Neural cell (in vitro differentiated cells): ENCODE measurements at regions not wholly inside any gene's neighbourhood (a gene's known extent, or its start where the extent isn't known, plus 50 kb on each side); places are given as distances from the start of the nearest gene placed in this dataset.

Experiments
- H2AFZ ChIP-seq: fragments of 200-600, 300-800 bp; sonication (generic), shearing (Covaris generic); 2 replicates; pipeline ENCODE4 v1.6.0; 2014; ENCODE audit warnings: low read depth, mild to moderate bottlenecking, antibody characterized with exemption, low read length, moderate library complexity
- H3F3A ChIP-seq: fragments of 200-600 bp; shearing (Covaris generic); 2 replicates; pipeline ENCODE4 v1.6.1; 2016; ENCODE audit warnings: mild to moderate bottlenecking, moderate library complexity, mixed read lengths, antibody characterized with exemption, low read length; ENCODE audit not compliant: insufficient read depth, poor library complexity, severe bottlenecking
- H3K27ac ChIP-seq: fragments of 200-600, 300-800 bp; sonication (generic), shearing (Covaris generic); 2 replicates; pipeline ENCODE4 v1.5.1; 2014; ENCODE audit warnings: mild to moderate bottlenecking, low read length, moderate library complexity
- H3K27me3 ChIP-seq: fragments of 300-800, 200-600 bp; sonication (generic), shearing (Covaris generic); 2 replicates; pipeline ENCODE4 v1.6.0; 2014; ENCODE audit warnings: mild to moderate bottlenecking, low read depth, low read length, moderate library complexity; ENCODE audit not compliant: insufficient read depth
- H3K36me3 ChIP-seq: fragments of 300-800, 200-600 bp; sonication (generic), shearing (Covaris generic); 2 replicates; pipeline ENCODE4 v1.5.1; 2014; ENCODE audit warnings: mild to moderate bottlenecking, antibody characterized with exemption, low read length, moderate library complexity; ENCODE audit not compliant: insufficient read depth
- H3K4me2 ChIP-seq: fragments of 300-800, 200-600 bp; sonication (generic), shearing (Covaris generic); 2 replicates; pipeline ENCODE4 v1.6.0; 2014; ENCODE audit warnings: mild to moderate bottlenecking, low read length
- H3K4me3 ChIP-seq: fragments of 300-800, 200-600 bp; sonication (generic), shearing (Covaris generic); 2 replicates; pipeline ENCODE4 v1.5.1; 2014; ENCODE audit warnings: mild to moderate bottlenecking, low read length, moderate library complexity
- H3K79me2 ChIP-seq: fragments of 200-600 bp; shearing (Covaris generic); replicated peaks from 2 replicates; pipeline ENCODE4 v1.6.0; 2014; ENCODE audit warnings: mild to moderate bottlenecking, low read length, moderate library complexity; ENCODE audit not compliant: insufficient read depth
- H3K9ac ChIP-seq: fragments of 300-800, 200-600 bp; sonication (generic), shearing (Covaris generic); 2 replicates; pipeline ENCODE4 v1.6.1; 2016; ENCODE audit warnings: mild to moderate bottlenecking, low read length, mixed read lengths
- H3K9me2 ChIP-seq: fragments of 200-600 bp; shearing (Covaris generic); 2 replicates; pipeline ENCODE4 v1.6.1; 2016; ENCODE audit warnings: mild to moderate bottlenecking, low read length, mixed read lengths; ENCODE audit not compliant: insufficient read depth
- H3K9me3 ChIP-seq: fragments of 200-600, 300-800 bp; sonication (generic), shearing (Covaris generic); 2 replicates; pipeline ENCODE4 v1.6.1; 2016; ENCODE audit warnings: mild to moderate bottlenecking, mixed run types, low read length, moderate library complexity, mixed read lengths
- H4K20me1 ChIP-seq: fragments of 200-600 bp; shearing (Covaris generic); 2 replicates; pipeline ENCODE4 v1.6.1; 2016; ENCODE audit warnings: mild to moderate bottlenecking, mixed run types; ENCODE audit not compliant: insufficient read depth
- EP300 ChIP-seq: fragments of 450-650 bp; conservative IDR thresholded peaks from 2 replicates; pipeline ENCODE4 v1.6.1; 2014; ENCODE audit warnings: antibody characterized with exemption, mild to moderate bottlenecking, moderate library complexity; ENCODE audit not compliant: poor library complexity, severe bottlenecking
- EZH2 ChIP-seq: fragments of 200-600, 300-800 bp; shearing (Covaris generic), sonication (generic); IDR thresholded peaks from 2 replicates; pipeline ENCODE4 v1.6.1; 2014; ENCODE audit warnings: antibody characterized with exemption, low read length, borderline replicate concordance, mild to moderate bottlenecking; ENCODE audit not compliant: insufficient read depth, poor library complexity, severe bottlenecking
- MXI1 ChIP-seq: fragments of 450-650 bp; conservative IDR thresholded peaks from 2 replicates; pipeline ENCODE4 v1.6.1; 2014; ENCODE audit warnings: antibody characterized with exemption, mild to moderate bottlenecking; ENCODE audit not compliant: poor library complexity, severe bottlenecking
- POLR2AphosphoS5 ChIP-seq: IDR thresholded peaks from 2 replicates; pipeline ENCODE4 v1.6.1; 2012
- RAD21 ChIP-seq: fragments of 450-650 bp; conservative IDR thresholded peaks from 2 replicates; pipeline ENCODE4 v1.6.1; 2014; ENCODE audit warnings: antibody characterized with exemption, mild to moderate bottlenecking, moderate library complexity
- SMC3 ChIP-seq: fragments of 450-650 bp; conservative IDR thresholded peaks from 2 replicates; pipeline ENCODE4 v1.6.1; 2014; ENCODE audit warnings: antibody characterized with exemption, mild to moderate bottlenecking, moderate library complexity; ENCODE audit not compliant: poor library complexity
- TAF1 ChIP-seq: IDR thresholded peaks from 2 replicates; pipeline ENCODE4 v1.6.1; 2012; ENCODE audit warnings: low read depth
- TF ChIP-seq, protein P1 (sequence below): fragments of 450-650 bp; IDR thresholded peaks from 2 replicates; pipeline ENCODE4 v1.5.1; 2014; ENCODE audit warnings: antibody characterized with exemption, mild to moderate bottlenecking, moderate library complexity; ENCODE audit not compliant: poor library complexity, severe bottlenecking
- TF ChIP-seq, protein P2 (sequence below): IDR thresholded peaks from 2 replicates; pipeline ENCODE4 v1.6.1; 2012; ENCODE audit warnings: borderline replicate concordance

DNA sequence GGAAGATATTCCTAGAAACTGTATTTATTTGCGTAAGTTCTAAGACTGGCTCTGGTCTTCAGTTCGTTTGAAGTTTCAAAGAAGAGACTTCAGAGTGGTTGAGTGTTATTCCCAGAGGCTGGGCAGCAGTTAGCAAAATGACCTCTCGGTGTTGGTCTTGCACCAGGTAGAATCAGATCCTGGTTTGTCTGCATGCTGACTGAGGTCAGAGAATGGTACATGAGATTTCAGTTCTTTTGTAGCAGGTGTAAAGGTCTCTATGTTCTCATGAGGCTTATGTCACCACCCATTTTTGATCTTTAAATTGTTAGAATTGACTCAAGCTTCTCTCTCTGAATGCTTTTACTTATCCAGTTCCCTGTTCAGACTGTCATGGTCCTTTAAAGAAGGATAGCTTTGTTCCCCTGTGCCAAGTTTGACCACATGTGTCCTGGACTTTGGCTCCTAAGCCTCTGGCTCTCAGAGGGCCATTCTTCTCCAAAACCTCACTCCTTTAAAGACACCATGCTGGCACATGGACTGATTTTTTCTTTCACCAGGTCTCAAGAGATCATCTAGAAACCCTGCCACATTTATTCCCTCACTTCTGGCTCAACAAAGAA is 355.8 kb upstream of the BOD1L1 start:
- H2AFZ ChIP-seq: no peak overlapping the region
- no peaks in the 10 kb centered on the region for H3K79me2 ChIP-seq
- no peak overlapping the region for H3K4me2 ChIP-seq
- H3K9me2 ChIP-seq: no peaks in the 10 kb centered on the region
- no peak overlapping the region for H3K9ac ChIP-seq
- H3K27ac ChIP-seq: no peak overlapping the region
- H4K20me1 ChIP-seq: no peaks in the 10 kb centered on the region
- TF ChIP-seq, protein P1, sequence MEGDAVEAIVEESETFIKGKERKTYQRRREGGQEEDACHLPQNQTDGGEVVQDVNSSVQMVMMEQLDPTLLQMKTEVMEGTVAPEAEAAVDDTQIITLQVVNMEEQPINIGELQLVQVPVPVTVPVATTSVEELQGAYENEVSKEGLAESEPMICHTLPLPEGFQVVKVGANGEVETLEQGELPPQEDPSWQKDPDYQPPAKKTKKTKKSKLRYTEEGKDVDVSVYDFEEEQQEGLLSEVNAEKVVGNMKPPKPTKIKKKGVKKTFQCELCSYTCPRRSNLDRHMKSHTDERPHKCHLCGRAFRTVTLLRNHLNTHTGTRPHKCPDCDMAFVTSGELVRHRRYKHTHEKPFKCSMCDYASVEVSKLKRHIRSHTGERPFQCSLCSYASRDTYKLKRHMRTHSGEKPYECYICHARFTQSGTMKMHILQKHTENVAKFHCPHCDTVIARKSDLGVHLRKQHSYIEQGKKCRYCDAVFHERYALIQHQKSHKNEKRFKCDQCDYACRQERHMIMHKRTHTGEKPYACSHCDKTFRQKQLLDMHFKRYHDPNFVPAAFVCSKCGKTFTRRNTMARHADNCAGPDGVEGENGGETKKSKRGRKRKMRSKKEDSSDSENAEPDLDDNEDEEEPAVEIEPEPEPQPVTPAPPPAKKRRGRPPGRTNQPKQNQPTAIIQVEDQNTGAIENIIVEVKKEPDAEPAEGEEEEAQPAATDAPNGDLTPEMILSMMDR: no peak
- TF ChIP-seq RAD21 (no peak), EP300 (no peak), MXI1 (no peak), SMC3 (no peak), TAF1 (no peak), EZH2 (no peak), POLR2AphosphoS5 (no peak)
- TF ChIP-seq, protein P2, sequence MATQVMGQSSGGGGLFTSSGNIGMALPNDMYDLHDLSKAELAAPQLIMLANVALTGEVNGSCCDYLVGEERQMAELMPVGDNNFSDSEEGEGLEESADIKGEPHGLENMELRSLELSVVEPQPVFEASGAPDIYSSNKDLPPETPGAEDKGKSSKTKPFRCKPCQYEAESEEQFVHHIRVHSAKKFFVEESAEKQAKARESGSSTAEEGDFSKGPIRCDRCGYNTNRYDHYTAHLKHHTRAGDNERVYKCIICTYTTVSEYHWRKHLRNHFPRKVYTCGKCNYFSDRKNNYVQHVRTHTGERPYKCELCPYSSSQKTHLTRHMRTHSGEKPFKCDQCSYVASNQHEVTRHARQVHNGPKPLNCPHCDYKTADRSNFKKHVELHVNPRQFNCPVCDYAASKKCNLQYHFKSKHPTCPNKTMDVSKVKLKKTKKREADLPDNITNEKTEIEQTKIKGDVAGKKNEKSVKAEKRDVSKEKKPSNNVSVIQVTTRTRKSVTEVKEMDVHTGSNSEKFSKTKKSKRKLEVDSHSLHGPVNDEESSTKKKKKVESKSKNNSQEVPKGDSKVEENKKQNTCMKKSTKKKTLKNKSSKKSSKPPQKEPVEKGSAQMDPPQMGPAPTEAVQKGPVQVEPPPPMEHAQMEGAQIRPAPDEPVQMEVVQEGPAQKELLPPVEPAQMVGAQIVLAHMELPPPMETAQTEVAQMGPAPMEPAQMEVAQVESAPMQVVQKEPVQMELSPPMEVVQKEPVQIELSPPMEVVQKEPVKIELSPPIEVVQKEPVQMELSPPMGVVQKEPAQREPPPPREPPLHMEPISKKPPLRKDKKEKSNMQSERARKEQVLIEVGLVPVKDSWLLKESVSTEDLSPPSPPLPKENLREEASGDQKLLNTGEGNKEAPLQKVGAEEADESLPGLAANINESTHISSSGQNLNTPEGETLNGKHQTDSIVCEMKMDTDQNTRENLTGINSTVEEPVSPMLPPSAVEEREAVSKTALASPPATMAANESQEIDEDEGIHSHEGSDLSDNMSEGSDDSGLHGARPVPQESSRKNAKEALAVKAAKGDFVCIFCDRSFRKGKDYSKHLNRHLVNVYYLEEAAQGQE: no peak
- no peaks in the 10 kb centered on the region for H3K9me3 ChIP-seq
- no peaks in the 10 kb centered on the region for H3K27me3 ChIP-seq
- H3F3A ChIP-seq: no peaks in the 10 kb centered on the region
- no peaks in the 10 kb centered on the region for H3K36me3 ChIP-seq
- no peak overlapping the region for H3K4me3 ChIP-seq

DNA sequence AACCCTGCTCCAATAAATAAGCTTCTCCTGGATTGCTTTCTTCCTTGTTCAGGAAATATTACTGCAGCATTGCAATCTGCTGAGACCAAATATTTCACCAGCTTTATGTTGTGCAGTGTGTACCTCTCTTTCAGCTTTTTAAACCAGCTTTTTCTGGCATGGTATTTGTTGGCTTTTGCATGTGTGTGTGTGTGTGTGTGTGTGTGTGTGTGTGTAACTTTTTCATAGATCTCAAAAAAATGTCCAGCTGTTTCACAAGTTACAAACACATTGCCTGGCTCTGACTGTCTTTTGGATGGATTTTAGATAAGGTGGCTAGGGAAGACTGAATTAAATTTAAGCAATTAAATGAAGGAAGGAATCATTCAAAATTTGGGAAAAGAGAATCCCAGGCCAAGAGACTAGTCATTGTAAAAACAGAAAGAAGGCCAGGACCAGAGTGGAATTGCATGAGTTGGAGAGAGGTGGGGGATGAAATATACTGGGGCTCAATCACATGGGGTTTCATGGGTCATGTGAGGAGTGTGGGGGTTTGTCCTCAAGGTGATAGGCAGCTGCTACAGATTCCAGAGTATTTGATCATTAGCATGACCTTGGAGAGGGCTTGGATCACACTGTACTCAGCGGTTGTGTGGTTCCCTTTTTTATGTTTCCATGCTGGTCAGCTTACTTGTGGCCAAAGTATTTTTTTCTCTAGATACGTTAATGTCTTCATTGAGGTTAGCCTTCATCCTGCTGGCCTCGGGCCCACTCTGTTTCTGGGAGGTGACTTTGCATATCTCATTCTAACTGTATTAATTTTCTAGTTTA is 357.7 kb upstream of the BOD1L1 start:
- Histone ChIP-seq H3K9me2 (no peaks in the 10 kb centered on the region), H3K79me2 (no peaks in the 10 kb centered on the region), H3K9me3 (no peaks in the 10 kb centered on the region), H2AFZ (no peak overlapping the region), H4K20me1 (no peaks in the 10 kb centered on the region), H3K9ac (no peak overlapping the region), H3K36me3 (no peaks in the 10 kb centered on the region), H3K4me2 (no peak overlapping the region), H3K27ac (no peak overlapping the region), H3K4me3 (no peak overlapping the region), H3K27me3 (no peaks in the 10 kb centered on the region), H3F3A (no peaks in the 10 kb centered on the region)
- TF ChIP-seq EP300: no peak
- TF ChIP-seq, protein P2: no peak
- TF ChIP-seq POLR2AphosphoS5: no peak
- TF ChIP-seq TAF1: no peak
- no peak for TF ChIP-seq MXI1
- TF ChIP-seq EZH2: no peak
- TF ChIP-seq, protein P1: no peak
- no peak for TF ChIP-seq RAD21
- no peak for TF ChIP-seq SMC3
